ENCODE measurements at regions not wholly inside any gene's neighbourhood (a gene's known extent, or its start where the extent isn't known, plus 50 kb on each side); places are given as distances from the start of the nearest gene placed in this dataset.

GRCh38 chr19:29367791-29368222 lies 154.9 kb upstream of the UQCRFS1 start:
- ChIA-PET CTCF (interaction anchor here (0.9 kb wide), 1 partner anchor 111 kb away, joined by 3 read pairs; no protein-coding TSS in a partner anchor), POLR2A (no interaction called here)
- Mint-ChIP-seq H3K9me3 (no peaks in the 10 kb centered on the region), H3K4me1 (peaks cover 66% of the 10 kb centered on the region), H3K36me3 (no peaks in the 10 kb centered on the region), H3K27me3 (ENCODE audit: low read depth) (peaks cover 30% of the 10 kb centered on the region), H3K27ac (peak overlapping the region; percentile 46), H3K4me3 (no peak overlapping the region; the same call in 1 of the 2 replicates)
- ATAC-seq (peak; percentile 51), DNase-seq (ENCODE audit: low spot score) (no peak)
- TF ChIP-seq, protein P1, sequence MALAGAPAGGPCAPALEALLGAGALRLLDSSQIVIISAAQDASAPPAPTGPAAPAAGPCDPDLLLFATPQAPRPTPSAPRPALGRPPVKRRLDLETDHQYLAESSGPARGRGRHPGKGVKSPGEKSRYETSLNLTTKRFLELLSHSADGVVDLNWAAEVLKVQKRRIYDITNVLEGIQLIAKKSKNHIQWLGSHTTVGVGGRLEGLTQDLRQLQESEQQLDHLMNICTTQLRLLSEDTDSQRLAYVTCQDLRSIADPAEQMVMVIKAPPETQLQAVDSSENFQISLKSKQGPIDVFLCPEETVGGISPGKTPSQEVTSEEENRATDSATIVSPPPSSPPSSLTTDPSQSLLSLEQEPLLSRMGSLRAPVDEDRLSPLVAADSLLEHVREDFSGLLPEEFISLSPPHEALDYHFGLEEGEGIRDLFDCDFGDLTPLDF (CRISPR knock-in tag; IDR thresholded peaks at IDR 0.05) = no peak
- TF ChIP-seq CTCF (IDR thresholded peaks at IDR 0.05) (no peak), ZNF219 (CRISPR knock-in tag; IDR thresholded peaks at IDR 0.05; ENCODE audit: borderline replicate concordance) (no peak)
- TF ChIP-seq, protein P2, sequence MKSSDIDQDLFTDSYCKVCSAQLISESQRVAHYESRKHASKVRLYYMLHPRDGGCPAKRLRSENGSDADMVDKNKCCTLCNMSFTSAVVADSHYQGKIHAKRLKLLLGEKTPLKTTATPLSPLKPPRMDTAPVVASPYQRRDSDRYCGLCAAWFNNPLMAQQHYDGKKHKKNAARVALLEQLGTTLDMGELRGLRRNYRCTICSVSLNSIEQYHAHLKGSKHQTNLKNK (CRISPR knock-in tag; IDR thresholded peaks at IDR 0.05) = peak; percentile 80; the same call in 1 of the 2 replicates

GRCh38 chr19:29370276-29370675 lies 155.5 kb upstream of the VSTM2B start:
- Mint-ChIP-seq H3K27me3 (ENCODE audit: low read depth) (peaks cover 29% of the 10 kb centered on the region), H3K27ac (no peak overlapping the region), H3K9me3 (no peaks in the 10 kb centered on the region), H3K36me3 (no peaks in the 10 kb centered on the region), H3K4me1 (peaks cover 42% of the 10 kb centered on the region), H3K4me3 (no peak overlapping the region)
- ChIA-PET POLR2A (no interaction called here), CTCF (interaction anchor here (1.1 to 1.4 kb wide), 2 partner anchors 24 to 502 kb away, joined by 3 to 4 read pairs; no protein-coding TSS in a partner anchor)
- no peak for TF ChIP-seq MAX (CRISPR knock-in tag; IDR thresholded peaks at IDR 0.05)
- no peak for TF ChIP-seq USF1 (CRISPR knock-in tag; IDR thresholded peaks at IDR 0.05)
- TF ChIP-seq NR2C2 (CRISPR knock-in tag; IDR thresholded peaks at IDR 0.05) = no peak
- no peak for TF ChIP-seq NFATC4 (CRISPR knock-in tag; IDR thresholded peaks at IDR 0.05)
- DNase-seq (ENCODE audit: low spot score) (no peak), ATAC-seq (no peak)

- ATAC-seq (no peak), DNase-seq (ENCODE audit: low spot score) (no peak)
- ChIA-PET POLR2A (no interaction called here), CTCF (interaction anchor here (1.4 kb wide), 1 partner anchor 22 kb away, joined by 3 read pairs; no protein-coding TSS in a partner anchor)
- Mint-ChIP-seq H3K36me3 (no peaks in the 10 kb centered on the region), H3K9me3 (no peaks in the 10 kb centered on the region), H3K4me1 (peaks cover 30% of the 10 kb centered on the region), H3K27ac (no peak overlapping the region), H3K4me3 (no peak overlapping the region), H3K27me3 (ENCODE audit: low read depth) (peaks cover 17% of the 10 kb centered on the region)
- TF ChIP-seq ZNF423 (CRISPR knock-in tag; IDR thresholded peaks at IDR 0.05) (no peak), USF1 (CRISPR knock-in tag; IDR thresholded peaks at IDR 0.05) (no peak), TP53 (CRISPR knock-in tag; IDR thresholded peaks at IDR 0.05) (no peak), FOXJ3 (CRISPR knock-in tag; IDR thresholded peaks at IDR 0.05; ENCODE audit: borderline replicate concordance) (no peak), PRRX2 (CRISPR knock-in tag; IDR thresholded peaks at IDR 0.05) (no peak), ZNF263 (CRISPR knock-in tag; IDR thresholded peaks at IDR 0.05; ENCODE audit: low read depth) (no peak), ZNF671 (CRISPR knock-in tag; IDR thresholded peaks at IDR 0.05) (no peak), MXD4 (CRISPR knock-in tag; IDR thresholded peaks at IDR 0.05; ENCODE audit: borderline replicate concordance) (no peak), ZNF317 (CRISPR knock-in tag; IDR thresholded peaks at IDR 0.05; ENCODE audit: borderline replicate concordance, low read depth) (no peak), ETV6 (CRISPR knock-in tag; IDR thresholded peaks at IDR 0.05) (no peak)
- TF ChIP-seq, protein P3, sequence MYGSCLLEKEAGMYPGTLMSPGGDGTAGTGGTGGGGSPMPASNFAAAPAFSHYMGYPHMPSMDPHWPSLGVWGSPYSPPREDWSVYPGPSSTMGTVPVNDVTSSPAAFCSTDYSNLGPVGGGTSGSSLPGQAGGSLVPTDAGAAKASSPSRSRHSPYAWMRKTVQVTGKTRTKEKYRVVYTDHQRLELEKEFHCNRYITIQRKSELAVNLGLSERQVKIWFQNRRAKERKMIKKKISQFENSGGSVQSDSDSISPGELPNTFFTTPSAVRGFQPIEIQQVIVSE (CRISPR knock-in tag; IDR thresholded peaks at IDR 0.05; ENCODE audit: borderline replicate concordance) = no peak
- TF ChIP-seq, protein P4, sequence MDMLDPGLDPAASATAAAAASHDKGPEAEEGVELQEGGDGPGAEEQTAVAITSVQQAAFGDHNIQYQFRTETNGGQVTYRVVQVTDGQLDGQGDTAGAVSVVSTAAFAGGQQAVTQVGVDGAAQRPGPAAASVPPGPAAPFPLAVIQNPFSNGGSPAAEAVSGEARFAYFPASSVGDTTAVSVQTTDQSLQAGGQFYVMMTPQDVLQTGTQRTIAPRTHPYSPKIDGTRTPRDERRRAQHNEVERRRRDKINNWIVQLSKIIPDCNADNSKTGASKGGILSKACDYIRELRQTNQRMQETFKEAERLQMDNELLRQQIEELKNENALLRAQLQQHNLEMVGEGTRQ (CRISPR knock-in tag; IDR thresholded peaks at IDR 0.05) = no peak
- TF ChIP-seq, protein P5, sequence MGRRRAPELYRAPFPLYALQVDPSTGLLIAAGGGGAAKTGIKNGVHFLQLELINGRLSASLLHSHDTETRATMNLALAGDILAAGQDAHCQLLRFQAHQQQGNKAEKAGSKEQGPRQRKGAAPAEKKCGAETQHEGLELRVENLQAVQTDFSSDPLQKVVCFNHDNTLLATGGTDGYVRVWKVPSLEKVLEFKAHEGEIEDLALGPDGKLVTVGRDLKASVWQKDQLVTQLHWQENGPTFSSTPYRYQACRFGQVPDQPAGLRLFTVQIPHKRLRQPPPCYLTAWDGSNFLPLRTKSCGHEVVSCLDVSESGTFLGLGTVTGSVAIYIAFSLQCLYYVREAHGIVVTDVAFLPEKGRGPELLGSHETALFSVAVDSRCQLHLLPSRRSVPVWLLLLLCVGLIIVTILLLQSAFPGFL (CRISPR knock-in tag; IDR thresholded peaks at IDR 0.05; ENCODE audit: borderline replicate concordance) = no peak
- TF ChIP-seq, protein P2 (CRISPR knock-in tag; IDR thresholded peaks at IDR 0.05) = no peak
Measured at GRCh38 chr19:29371251-29372090, 154.3 kb upstream of the VSTM2B start.

All from WTC11 (cell line).